HepG2 (cell line): ENCODE measurements at regions not wholly inside any gene's neighbourhood (a gene's known extent, or its start where the extent isn't known, plus 50 kb on each side); places are given as distances from the start of the nearest gene placed in this dataset.

Source experiments
- ATAC-seq: fragments of 200-7000 bp; cut with Tn5 transposase; 3 replicates; pipeline ENCODE4 v1.9.1; 2020; ENCODE audit warnings: mild to moderate bottlenecking, moderate library complexity
- BruUV-seq: library from RNA; stranded (reverse); fragments of 400-500 nt; replicated peaks from 2 replicates; lab custom pipeline; 2021; lab: Mats Ljungman, UMichigan
- CTCF ChIA-PET: fragments of 300-600 bp; formaldehyde crosslinking; extraction: SDS; loops from one replicate; lab custom pipeline; 2021; ENCODE audit warnings: low total read pairs, inconsistent platforms, low intra/inter-chr PET ratio; lab: Yijun Ruan, JAX
- POLR2A ChIA-PET: fragments of 350-600 bp; sonication (Branson Sonifier 250); formaldehyde crosslinking; loops from one replicate; lab custom pipeline; 2020; ENCODE audit warnings: antibody characterized with exemption, inconsistent platforms; lab: Yijun Ruan, JAX
- DNase-seq: peaks from one replicate; pipeline ENCODE4 v3.0.0-alpha.2; 2015; ENCODE audit warnings: low spot score
- FAIRE-seq: peaks from 3 replicates; lab custom pipeline; 2011; peaks lifted over from hg19 to GRCh38; lab: Jason Lieb, UNC
- H2AFZ ChIP-seq: one replicate; pipeline ENCODE4 v1.6.1; 2011; ENCODE audit warnings: low read length, inconsistent platforms
- H3K27ac ChIP-seq: fragments of 300-600 bp; 3 replicates; pipeline ENCODE4 v1.8.0; 2011; ENCODE audit warnings: mixed run types, mild to moderate bottlenecking, mixed read lengths, low read length, inconsistent platforms; ENCODE audit not compliant: insufficient read depth; ENCODE audit errors: extremely low read length
- H3K27me3 ChIP-seq, 2 experiments: fragments of 200-600 bp in 1 of 2; 2 replicates in 1 of 2; 3 replicates in 1 of 2; pipeline versions ENCODE4 v1.6.0 to v1.8.0; 2011; ENCODE audit warnings: low read length in 2 of 2, mild to moderate bottlenecking in 2 of 2, moderate library complexity in 2 of 2, inconsistent platforms in 1 of 2; ENCODE audit not compliant: insufficient read depth in 2 of 2, control insufficient read depth in 1 of 2
- H3K36me3 ChIP-seq, 2 experiments: fragments of 200-600 bp in 1 of 2; replicated peaks in 1 of 2; 2 replicates in 1 of 2; 3 replicates in 1 of 2; pipeline versions ENCODE4 v1.5.1 to v1.8.0; 2011; ENCODE audit warnings: low read length in 2 of 2, inconsistent platforms in 1 of 2; ENCODE audit not compliant: insufficient read depth in 2 of 2, control insufficient read depth in 1 of 2
- H3K4me1 ChIP-seq: 2 replicates; pipeline ENCODE4 v1.5.1; 2012; ENCODE audit warnings: low read length, inconsistent platforms; ENCODE audit not compliant: insufficient read depth
- H3K4me2 ChIP-seq: 2 replicates; pipeline ENCODE4 v1.6.0; 2011; ENCODE audit warnings: low read depth, low read length, inconsistent platforms
- H3K4me3 ChIP-seq, 3 experiments: fragments of 200-600 bp in 1 of 3; sonication (generic), shearing (Covaris generic) in 1 of 3; replicated peaks in 1 of 3; 2 replicates each; pipeline ENCODE4 v1.5.1; 2011 to 2016; ENCODE audit warnings: low read length in 3 of 3, inconsistent platforms in 2 of 3, low read depth in 2 of 3, mild to moderate bottlenecking in 2 of 3, control low read depth in 1 of 3, mixed read lengths in 1 of 3; ENCODE audit not compliant: insufficient read depth in 1 of 3
- H3K79me2 ChIP-seq: one replicate; pipeline ENCODE4 v1.6.1; 2011; ENCODE audit warnings: low read length, inconsistent platforms; ENCODE audit not compliant: insufficient read depth
- H3K9ac ChIP-seq: 2 replicates; pipeline ENCODE4 v1.6.0; 2011; ENCODE audit warnings: mild to moderate bottlenecking, low read depth, low read length, inconsistent platforms; ENCODE audit not compliant: insufficient read depth
- H3K9me3 ChIP-seq: 2 replicates; pipeline ENCODE4 v1.5.1; 2012; ENCODE audit warnings: mild to moderate bottlenecking, low read length
- H4K20me1 ChIP-seq: 2 replicates; pipeline ENCODE4 v1.6.0; 2011; ENCODE audit warnings: inconsistent platforms, mild to moderate bottlenecking, low read length, moderate library complexity; ENCODE audit not compliant: insufficient read depth
- CEBPB ChIP-seq: IDR thresholded peaks from 2 replicates; pipeline ENCODE4 v1.6.1; 2011; ENCODE audit warnings: low read depth, low read length, improper control_type of control experiment, borderline replicate concordance
- CREB1 ChIP-seq, 2 experiments: fragments of 450-650 bp in 1 of 2; IDR thresholded peaks; 2 replicates each; pipeline ENCODE4 v1.6.1; 2016 to 2017; ENCODE audit warnings: control low read depth in 1 of 2, mild to moderate bottlenecking in 1 of 2, missing compliant biosample characterization in 1 of 2, missing genetic modification characterization in 1 of 2
- FOXJ3 ChIP-seq: sonication (generic); formaldehyde crosslinking; IDR thresholded peaks from 2 replicates; pipeline ENCODE4 v1.4.0; 2020; ENCODE audit warnings: missing genetic modification reagents, mild to moderate bottlenecking, borderline replicate concordance
- GATAD2A ChIP-seq: IDR thresholded peaks from 2 replicates; pipeline ENCODE4 v1.6.1; 2016
- HMG20A ChIP-seq: IDR thresholded peaks from 2 replicates; pipeline ENCODE4 v1.6.1; 2016; ENCODE audit warnings: borderline replicate concordance
- NCOA2 ChIP-seq: sonication (generic); formaldehyde crosslinking; IDR thresholded peaks from 2 replicates; pipeline ENCODE4 v1.8.0; 2022; ENCODE audit warnings: inconsistent platforms
- NR2F6 ChIP-seq, 2 experiments: IDR thresholded peaks; 2 replicates each; pipeline ENCODE4 v1.6.1; 2016; ENCODE audit warnings: antibody characterized with exemption in 1 of 2, mild to moderate bottlenecking in 1 of 2
- POGZ ChIP-seq: sonication (generic); formaldehyde crosslinking; IDR thresholded peaks from 2 replicates; pipeline ENCODE4 v1.4.0; 2020; ENCODE audit warnings: mild to moderate bottlenecking, missing genetic modification reagents
- PPARG ChIP-seq: conservative IDR thresholded peaks from 2 replicates; pipeline ENCODE4 v1.6.1; 2016; ENCODE audit warnings: missing biosample characterization, missing genetic modification reagents
- SKI ChIP-seq: fragments of 450-650 bp; IDR thresholded peaks from one replicate; pipeline ENCODE4 v1.6.1; 2018; ENCODE audit warnings: mild to moderate bottlenecking; ENCODE audit not compliant: partially characterized antibody
- SOX6 ChIP-seq, 2 experiments: fragments of 450-650 bp in 1 of 2; sonication (generic) in 1 of 2; formaldehyde crosslinking in 1 of 2; IDR thresholded peaks; 2 replicates each; pipeline versions ENCODE4 v1.4.0 to v1.6.1; 2017 to 2020; ENCODE audit warnings: antibody characterized with exemption in 1 of 2, mild to moderate bottlenecking in 1 of 2, missing genetic modification reagents in 1 of 2
- ZBTB37 ChIP-seq: sonication (generic); formaldehyde crosslinking; IDR thresholded peaks from 2 replicates; pipeline ENCODE4 v1.4.0; 2020; ENCODE audit warnings: mild to moderate bottlenecking, missing genetic modification reagents
- ZGPAT ChIP-seq: IDR thresholded peaks from 2 replicates; pipeline ENCODE4 v1.6.1; 2016; ENCODE audit warnings: mild to moderate bottlenecking
- ZNF292 ChIP-seq: sonication (generic); formaldehyde crosslinking; IDR thresholded peaks from 2 replicates; pipeline ENCODE4 v1.8.1; 2022; ENCODE audit warnings: mild to moderate bottlenecking, low read depth, missing genetic modification reagents, borderline replicate concordance
- ZNF335 ChIP-seq: sonication (generic); formaldehyde crosslinking; IDR thresholded peaks from 2 replicates; pipeline ENCODE4 v1.4.0; 2020; ENCODE audit warnings: missing genetic modification reagents
- WGBS: methylation state at CpG from one replicate; pipeline ENCODE4 v1.1.6; 2017; ENCODE audit warnings: low lambda C conversion rate; 5-methylcytosine and 5-hydroxymethylcytosine counted together
- in situ Hi-C: cut with HindIII; loops from 2 replicates; pipeline ENCODE4 v1.10.0; 2017; ENCODE audit warnings: low pct_unique_long_range_greater_than_20kb; ENCODE audit not compliant: extremely low pct_ligation_motif_present
- intact Hi-C: fragments of 100-400 bp; cut with micrococcal nuclease; formaldehyde crosslinking; loops from one replicate; pipeline ENCODE4 v1.10.0; 2022; ENCODE audit not compliant: unreplicated experiment
- TF ChIP-seq, protein P1 (sequence below): sonication (generic); formaldehyde crosslinking; IDR thresholded peaks from 2 replicates; pipeline ENCODE4 v1.8.0; 2022; ENCODE audit warnings: mild to moderate bottlenecking, missing genetic modification reagents
- TF ChIP-seq, protein P2 (sequence below): IDR thresholded peaks from 2 replicates; pipeline ENCODE4 v1.4.0; 2020; ENCODE audit warnings: mild to moderate bottlenecking, missing genetic modification reagents

- H3K4me3 ChIP-seq, result no peak overlapping the region
- DNase-seq, result peak; percentile 35
- peaks cover 83% of the 10 kb centered on the region for H3K9me3 ChIP-seq
- FAIRE-seq, result no peak
- H3K4me1 ChIP-seq, result peaks cover 18% of the 10 kb centered on the region
- BruUV-seq, result no TSS peak
- H3K4me2 ChIP-seq, result no peak overlapping the region
- H2AFZ ChIP-seq, result no peak overlapping the region
- H3K79me2 ChIP-seq, result no peaks in the 10 kb centered on the region
- no peak overlapping the region for H3K9ac ChIP-seq
- no peaks in the 10 kb centered on the region for H3K27me3 ChIP-seq
- ATAC-seq, result peak; percentile 74
- ChIA-PET POLR2A (interaction anchor here (0.8 kb wide), 1 partner anchor 15 kb away, joined by 3 read pairs; no protein-coding TSS in a partner anchor), CTCF (no interaction called here)
- WGBS, result 9% methylated on average over 4 of the region's 4 CpGs
- no peaks in the 10 kb centered on the region for H4K20me1 ChIP-seq
- H3K27ac ChIP-seq, result no peak overlapping the region
- intact Hi-C loops, result no loop called here
- in situ Hi-C loops, result no loop called here
- no peaks in the 10 kb centered on the region for H3K36me3 ChIP-seq
- TF ChIP-seq POGZ (peak; percentile 27; the same call in 1 of the 2 replicates), NCOA2 (CRISPR knock-in tag) (peak; percentile 70; the same call in 1 of the 2 replicates), ZBTB37 (CRISPR knock-in tag) (peak; percentile 94), FOXJ3 (peak; percentile 65; the same call in 1 of the 2 replicates), PPARG (peak; percentile 55; the same call in 1 of the 2 replicates), CEBPB (peak; percentile 76), ZGPAT (CRISPR knock-in tag) (peak; percentile 27; the same call in 1 of the 2 replicates), GATAD2A (CRISPR knock-in tag) (peak; percentile 59; the same call in 1 of the 2 replicates), ZNF335 (CRISPR knock-in tag) (no peak), SKI (peak; percentile 20), ZNF292 (CRISPR knock-in tag) (no peak), SOX6 (IDR thresholded peaks at IDR 0.05) (no peak), SOX6 (CRISPR knock-in tag; IDR thresholded peaks at IDR 0.05) (peak; percentile 68), CREB1 (IDR thresholded peaks at IDR 0.05) (no peak), CREB1 (CRISPR knock-in tag; IDR thresholded peaks at IDR 0.05) (0 out of 2 replicates have a peak, but pooled peaks have one; percentile 33), NR2F6 (IDR thresholded peaks at IDR 0.05) (no peak), NR2F6 (CRISPR knock-in tag; IDR thresholded peaks at IDR 0.05) (no peak), HMG20A (0 out of 2 replicates have a peak, but pooled peaks have one; percentile 16)
- TF ChIP-seq, protein P1, sequence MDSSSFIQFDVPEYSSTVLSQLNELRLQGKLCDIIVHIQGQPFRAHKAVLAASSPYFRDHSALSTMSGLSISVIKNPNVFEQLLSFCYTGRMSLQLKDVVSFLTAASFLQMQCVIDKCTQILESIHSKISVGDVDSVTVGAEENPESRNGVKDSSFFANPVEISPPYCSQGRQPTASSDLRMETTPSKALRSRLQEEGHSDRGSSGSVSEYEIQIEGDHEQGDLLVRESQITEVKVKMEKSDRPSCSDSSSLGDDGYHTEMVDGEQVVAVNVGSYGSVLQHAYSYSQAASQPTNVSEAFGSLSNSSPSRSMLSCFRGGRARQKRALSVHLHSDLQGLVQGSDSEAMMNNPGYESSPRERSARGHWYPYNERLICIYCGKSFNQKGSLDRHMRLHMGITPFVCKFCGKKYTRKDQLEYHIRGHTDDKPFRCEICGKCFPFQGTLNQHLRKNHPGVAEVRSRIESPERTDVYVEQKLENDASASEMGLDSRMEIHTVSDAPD (CRISPR knock-in tag), result peak; percentile 73
- TF ChIP-seq, protein P2, sequence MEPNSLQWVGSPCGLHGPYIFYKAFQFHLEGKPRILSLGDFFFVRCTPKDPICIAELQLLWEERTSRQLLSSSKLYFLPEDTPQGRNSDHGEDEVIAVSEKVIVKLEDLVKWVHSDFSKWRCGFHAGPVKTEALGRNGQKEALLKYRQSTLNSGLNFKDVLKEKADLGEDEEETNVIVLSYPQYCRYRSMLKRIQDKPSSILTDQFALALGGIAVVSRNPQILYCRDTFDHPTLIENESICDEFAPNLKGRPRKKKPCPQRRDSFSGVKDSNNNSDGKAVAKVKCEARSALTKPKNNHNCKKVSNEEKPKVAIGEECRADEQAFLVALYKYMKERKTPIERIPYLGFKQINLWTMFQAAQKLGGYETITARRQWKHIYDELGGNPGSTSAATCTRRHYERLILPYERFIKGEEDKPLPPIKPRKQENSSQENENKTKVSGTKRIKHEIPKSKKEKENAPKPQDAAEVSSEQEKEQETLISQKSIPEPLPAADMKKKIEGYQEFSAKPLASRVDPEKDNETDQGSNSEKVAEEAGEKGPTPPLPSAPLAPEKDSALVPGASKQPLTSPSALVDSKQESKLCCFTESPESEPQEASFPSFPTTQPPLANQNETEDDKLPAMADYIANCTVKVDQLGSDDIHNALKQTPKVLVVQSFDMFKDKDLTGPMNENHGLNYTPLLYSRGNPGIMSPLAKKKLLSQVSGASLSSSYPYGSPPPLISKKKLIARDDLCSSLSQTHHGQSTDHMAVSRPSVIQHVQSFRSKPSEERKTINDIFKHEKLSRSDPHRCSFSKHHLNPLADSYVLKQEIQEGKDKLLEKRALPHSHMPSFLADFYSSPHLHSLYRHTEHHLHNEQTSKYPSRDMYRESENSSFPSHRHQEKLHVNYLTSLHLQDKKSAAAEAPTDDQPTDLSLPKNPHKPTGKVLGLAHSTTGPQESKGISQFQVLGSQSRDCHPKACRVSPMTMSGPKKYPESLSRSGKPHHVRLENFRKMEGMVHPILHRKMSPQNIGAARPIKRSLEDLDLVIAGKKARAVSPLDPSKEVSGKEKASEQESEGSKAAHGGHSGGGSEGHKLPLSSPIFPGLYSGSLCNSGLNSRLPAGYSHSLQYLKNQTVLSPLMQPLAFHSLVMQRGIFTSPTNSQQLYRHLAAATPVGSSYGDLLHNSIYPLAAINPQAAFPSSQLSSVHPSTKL (CRISPR knock-in tag), result peak; percentile 71; the same call in 1 of the 2 replicates
Observed at GRCh38 chr3:20861454-20861853, 675.4 kb upstream of the SGO1 start.
